HepG2 (cell line): ENCODE measurements at regions not wholly inside any gene's neighbourhood (a gene's known extent, or its start where the extent isn't known, plus 50 kb on each side); places are given as distances from the start of the nearest gene placed in this dataset.

ENCODE experiments used
- ATAC-seq: fragments of 200-7000 bp; cut with Tn5 transposase; 3 replicates; pipeline ENCODE4 v1.9.1; 2020; ENCODE audit warnings: mild to moderate bottlenecking, moderate library complexity
- BruUV-seq: library from RNA; stranded (reverse); fragments of 400-500 nt; replicated peaks from 2 replicates; lab custom pipeline; 2021; lab: Mats Ljungman, UMichigan
- CTCF ChIA-PET: fragments of 300-600 bp; formaldehyde crosslinking; extraction: SDS; loops from one replicate; lab custom pipeline; 2021; ENCODE audit warnings: low total read pairs, inconsistent platforms, low intra/inter-chr PET ratio; lab: Yijun Ruan, JAX
- POLR2A ChIA-PET: fragments of 350-600 bp; sonication (Branson Sonifier 250); formaldehyde crosslinking; loops from one replicate; lab custom pipeline; 2020; ENCODE audit warnings: antibody characterized with exemption, inconsistent platforms; lab: Yijun Ruan, JAX
- DNase-seq: peaks from one replicate; pipeline ENCODE4 v3.0.0-alpha.2; 2015; ENCODE audit warnings: low spot score
- FAIRE-seq: peaks from 3 replicates; lab custom pipeline; 2011; peaks lifted over from hg19 to GRCh38; lab: Jason Lieb, UNC
- H2AFZ ChIP-seq: one replicate; pipeline ENCODE4 v1.6.1; 2011; ENCODE audit warnings: low read length, inconsistent platforms
- H3K27ac ChIP-seq: fragments of 300-600 bp; 3 replicates; pipeline ENCODE4 v1.8.0; 2011; ENCODE audit warnings: mixed run types, mild to moderate bottlenecking, mixed read lengths, low read length, inconsistent platforms; ENCODE audit not compliant: insufficient read depth; ENCODE audit errors: extremely low read length
- H3K27me3 ChIP-seq, 2 experiments: fragments of 200-600 bp in 1 of 2; 2 replicates in 1 of 2; 3 replicates in 1 of 2; pipeline versions ENCODE4 v1.6.0 to v1.8.0; 2011; ENCODE audit warnings: low read length in 2 of 2, mild to moderate bottlenecking in 2 of 2, moderate library complexity in 2 of 2, inconsistent platforms in 1 of 2; ENCODE audit not compliant: insufficient read depth in 2 of 2, control insufficient read depth in 1 of 2
- H3K36me3 ChIP-seq, 2 experiments: fragments of 200-600 bp in 1 of 2; replicated peaks in 1 of 2; 2 replicates in 1 of 2; 3 replicates in 1 of 2; pipeline versions ENCODE4 v1.5.1 to v1.8.0; 2011; ENCODE audit warnings: low read length in 2 of 2, inconsistent platforms in 1 of 2; ENCODE audit not compliant: insufficient read depth in 2 of 2, control insufficient read depth in 1 of 2
- H3K4me1 ChIP-seq: 2 replicates; pipeline ENCODE4 v1.5.1; 2012; ENCODE audit warnings: low read length, inconsistent platforms; ENCODE audit not compliant: insufficient read depth
- H3K4me2 ChIP-seq: 2 replicates; pipeline ENCODE4 v1.6.0; 2011; ENCODE audit warnings: low read depth, low read length, inconsistent platforms
- H3K4me3 ChIP-seq, 3 experiments: fragments of 200-600 bp in 1 of 3; sonication (generic), shearing (Covaris generic) in 1 of 3; replicated peaks in 1 of 3; 2 replicates each; pipeline ENCODE4 v1.5.1; 2011 to 2016; ENCODE audit warnings: low read length in 3 of 3, inconsistent platforms in 2 of 3, low read depth in 2 of 3, mild to moderate bottlenecking in 2 of 3, control low read depth in 1 of 3, mixed read lengths in 1 of 3; ENCODE audit not compliant: insufficient read depth in 1 of 3
- H3K79me2 ChIP-seq: one replicate; pipeline ENCODE4 v1.6.1; 2011; ENCODE audit warnings: low read length, inconsistent platforms; ENCODE audit not compliant: insufficient read depth
- H3K9ac ChIP-seq: 2 replicates; pipeline ENCODE4 v1.6.0; 2011; ENCODE audit warnings: mild to moderate bottlenecking, low read depth, low read length, inconsistent platforms; ENCODE audit not compliant: insufficient read depth
- H3K9me3 ChIP-seq: 2 replicates; pipeline ENCODE4 v1.5.1; 2012; ENCODE audit warnings: mild to moderate bottlenecking, low read length
- H4K20me1 ChIP-seq: 2 replicates; pipeline ENCODE4 v1.6.0; 2011; ENCODE audit warnings: inconsistent platforms, mild to moderate bottlenecking, low read length, moderate library complexity; ENCODE audit not compliant: insufficient read depth
- ARNT2 ChIP-seq: sonication (generic); formaldehyde crosslinking; IDR thresholded peaks from 2 replicates; pipeline ENCODE4 v1.8.0; 2022; ENCODE audit warnings: mild to moderate bottlenecking, low read depth, missing genetic modification reagents, moderate library complexity
- STAT5B ChIP-seq: sonication (generic); formaldehyde crosslinking; IDR thresholded peaks from 2 replicates; pipeline ENCODE4 v1.4.0; 2020; ENCODE audit warnings: missing genetic modification reagents
- STAT6 ChIP-seq: sonication (generic); formaldehyde crosslinking; IDR thresholded peaks from 2 replicates; pipeline ENCODE4 v1.4.0; 2020; ENCODE audit warnings: missing genetic modification reagents, mild to moderate bottlenecking, borderline replicate concordance
- THRA ChIP-seq: sonication (generic); formaldehyde crosslinking; IDR thresholded peaks from 2 replicates; pipeline ENCODE4 v1.4.0; 2020; ENCODE audit warnings: missing genetic modification reagents, borderline replicate concordance
- WIZ ChIP-seq: sonication (generic); formaldehyde crosslinking; IDR thresholded peaks from 2 replicates; pipeline ENCODE4 v1.5.1; 2020; ENCODE audit warnings: mild to moderate bottlenecking, missing genetic modification reagents
- ZFY ChIP-seq: sonication (generic); formaldehyde crosslinking; IDR thresholded peaks from 2 replicates; pipeline ENCODE4 v1.4.0; 2020; ENCODE audit warnings: missing genetic modification reagents
- ZNF20 ChIP-seq: sonication (generic); formaldehyde crosslinking; IDR thresholded peaks from 2 replicates; pipeline ENCODE4 v1.4.0; 2020; ENCODE audit warnings: mild to moderate bottlenecking, moderate library complexity, missing genetic modification reagents
- ZNF713 ChIP-seq: sonication (generic); formaldehyde crosslinking; IDR thresholded peaks from 2 replicates; pipeline ENCODE4 v1.4.0; 2020; ENCODE audit warnings: mild to moderate bottlenecking, missing genetic modification reagents
- whole genome bisulfite sequencing: methylation state at CpG from one replicate; pipeline ENCODE4 v1.1.6; 2017; ENCODE audit warnings: low lambda C conversion rate; 5-methylcytosine and 5-hydroxymethylcytosine counted together
- in situ Hi-C: cut with HindIII; loops from 2 replicates; pipeline ENCODE4 v1.10.0; 2017; ENCODE audit warnings: low pct_unique_long_range_greater_than_20kb; ENCODE audit not compliant: extremely low pct_ligation_motif_present
- intact Hi-C: fragments of 100-400 bp; cut with micrococcal nuclease; formaldehyde crosslinking; loops from one replicate; pipeline ENCODE4 v1.10.0; 2022; ENCODE audit not compliant: unreplicated experiment

- in situ Hi-C loops, result no loop called here
- TF ChIP-seq THRA (CRISPR knock-in tag) (no peak), STAT5B (CRISPR knock-in tag) (no peak), WIZ (CRISPR knock-in tag) (no peak), ZNF713 (CRISPR knock-in tag) (no peak), ZFY (CRISPR knock-in tag) (no peak), ARNT2 (no peak), ZNF20 (CRISPR knock-in tag) (no peak), STAT6 (no peak)
- intact Hi-C loops, result no loop called here
- ATAC-seq, result no peak
- no peak overlapping the region for H3K9ac ChIP-seq
- FAIRE-seq, result no peak
- no peaks in the 10 kb centered on the region for H3K27me3 ChIP-seq
- no peaks in the 10 kb centered on the region for H3K79me2 ChIP-seq
- H3K4me3 ChIP-seq, result no peak overlapping the region
- H3K4me1 ChIP-seq, result peaks cover 2% of the 10 kb centered on the region; the same call in 1 of the 2 replicates
- H3K36me3 ChIP-seq, result no peaks in the 10 kb centered on the region
- no CpG with 5 or more reads among the region's 1 CpG for WGBS
- POLR2A ChIA-PET, result no interaction called here
- DNase-seq, result no peak
- H3K4me2 ChIP-seq, result no peak overlapping the region
- no peak overlapping the region for H2AFZ ChIP-seq
- CTCF ChIA-PET, result no interaction called here
- no TSS peak for BruUV-seq
- no peaks in the 10 kb centered on the region for H4K20me1 ChIP-seq
- no peak overlapping the region for H3K27ac ChIP-seq
- H3K9me3 ChIP-seq, result no peaks in the 10 kb centered on the region
Measured at GRCh38 chrX:40971736-40972135, 113.5 kb upstream of the USP9X start.
